ENCODE measurements at regions not wholly inside any gene's neighbourhood (a gene's known extent, or its start where the extent isn't known, plus 50 kb on each side); places are given as distances from the start of the nearest gene placed in this dataset.

DNA sequence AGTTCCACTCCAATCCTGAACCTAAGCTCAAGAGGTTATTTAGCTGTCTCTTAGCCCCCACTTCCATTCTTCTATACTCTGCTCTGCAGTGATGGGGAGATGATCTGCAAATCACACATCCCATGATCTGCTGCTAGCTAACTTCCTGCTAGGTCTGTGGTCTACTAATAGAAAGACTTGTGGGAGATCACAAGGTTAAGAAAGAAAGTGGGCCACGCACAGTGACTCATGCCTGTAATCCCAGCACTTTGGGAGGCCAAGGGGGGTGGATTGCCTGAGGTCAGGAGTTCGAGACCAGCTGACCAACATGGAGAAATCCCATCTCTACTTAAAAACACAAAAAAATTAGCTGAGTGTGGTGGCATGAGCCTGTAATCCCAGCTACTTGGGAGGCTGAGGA lies 471.1 kb upstream of the NWD2 start:
- no peak overlapping the region for H3K27ac ChIP-seq (replicated peaks; ENCODE audit: low read length)
- H2AFZ ChIP-seq (ENCODE audit: low read length) = no peak overlapping the region
- no peak overlapping the region for H2BK12ac ChIP-seq (ENCODE audit: low read length)
- DNase-seq (ENCODE audit: low spot score) = no peak
- H2BK120ac ChIP-seq (ENCODE audit: low read depth, low read length) = no peak overlapping the region
- no peaks in the 10 kb centered on the region for H3K79me1 ChIP-seq (ENCODE audit: low read depth, low read length)
- H3K23ac ChIP-seq (ENCODE audit: low read depth, low read length, poor library complexity) = no peak overlapping the region
- no peak overlapping the region for H3K9ac ChIP-seq (ENCODE audit: low read depth, low read length, poor library complexity)
- no peaks in the 10 kb centered on the region for H3K36me3 ChIP-seq (replicated peaks in 1 of 2; ENCODE audit: control insufficient read depth in 2 of 2, insufficient read depth in 2 of 2, low read length in 2 of 2)
- no peak overlapping the region for H3K14ac ChIP-seq (ENCODE audit: low read length)
- no peak overlapping the region for H2BK5ac ChIP-seq (ENCODE audit: low read length)
- peaks cover 0 to 2% of the 10 kb centered on the region in 2 donors for H3K4me1 ChIP-seq (ENCODE audit: control insufficient read depth in 2 of 2, insufficient read depth in 1 of 2, low read depth in 1 of 2, low read length in 2 of 2)
- no peak overlapping the region for H3K18ac ChIP-seq (ENCODE audit: low read length)
- no CpG with 5 or more reads among the region's 2 CpGs for WGBS, 2 donors (ENCODE audit: extremely low coverage in 2 of 2, insufficient read length in 2 of 2, insufficient replicate concordance in 1 of 2)
- no peak overlapping the region for H2BK15ac ChIP-seq (ENCODE audit: low read length)
- H4K91ac ChIP-seq (ENCODE audit: low read depth, low read length, poor library complexity) = no peak overlapping the region
- H3K9me3 ChIP-seq (replicated peaks in 1 of 2; ENCODE audit: control insufficient read depth in 2 of 2, insufficient read depth in 1 of 2, low read depth in 1 of 2, low read length in 2 of 2) = no peaks in the 10 kb centered on the region
- H3K4ac ChIP-seq (ENCODE audit: low read length) = no peak overlapping the region
- no peak overlapping the region for H4K8ac ChIP-seq (ENCODE audit: low read depth, low read length)
- H2AK5ac ChIP-seq (ENCODE audit: low read depth, low read length) = no peak overlapping the region
- H3K27me3 ChIP-seq (ENCODE audit: control insufficient read depth in 3 of 3, insufficient read depth in 3 of 3, low read depth in 1 of 3, low read length in 3 of 3) = no peaks in the 10 kb centered on the region
- H3K4me3 ChIP-seq (ENCODE audit: low read length in 2 of 2) = no peak overlapping the region
- no peak overlapping the region for H3K4me2 ChIP-seq (ENCODE audit: insufficient read depth, low read length, poor library complexity, severe bottlenecking)

DNA sequence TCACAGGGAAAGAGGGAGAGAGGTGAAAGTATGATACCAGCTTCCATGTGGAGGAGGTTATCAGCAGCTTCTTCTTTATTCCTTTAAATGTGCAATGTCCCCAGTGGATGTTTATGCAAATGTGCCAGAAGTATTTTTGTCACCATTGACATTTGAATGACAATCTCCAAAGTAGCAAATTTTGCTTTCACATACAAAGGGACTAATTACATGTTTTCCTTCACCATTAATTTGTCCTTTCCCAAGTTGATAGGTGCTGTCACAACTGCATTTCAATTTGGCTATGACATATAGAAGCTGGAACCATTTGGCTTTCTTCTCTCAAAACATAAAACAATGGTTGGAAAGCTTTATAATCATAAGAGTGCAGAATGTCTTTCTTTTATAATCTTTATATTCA lies 469.0 kb upstream of the NWD2 start:
- Histone ChIP-seq H4K91ac (ENCODE audit: low read depth, low read length, poor library complexity) (no peak overlapping the region), H3K27ac (replicated peaks; ENCODE audit: low read length) (no peak overlapping the region), H2BK12ac (ENCODE audit: low read length) (no peak overlapping the region), H3K4ac (ENCODE audit: low read length) (no peak overlapping the region), H3K36me3 (replicated peaks in 1 of 2; ENCODE audit: control insufficient read depth in 2 of 2, insufficient read depth in 2 of 2, low read length in 2 of 2) (no peaks in the 10 kb centered on the region), H3K23ac (ENCODE audit: low read depth, low read length, poor library complexity) (no peak overlapping the region), H3K4me3 (ENCODE audit: low read length in 2 of 2) (no peak overlapping the region), H3K14ac (ENCODE audit: low read length) (no peak overlapping the region), H2AFZ (ENCODE audit: low read length) (no peak overlapping the region), H3K9me3 (replicated peaks in 1 of 2; ENCODE audit: control insufficient read depth in 2 of 2, insufficient read depth in 1 of 2, low read depth in 1 of 2, low read length in 2 of 2) (no peaks in the 10 kb centered on the region), H2BK15ac (ENCODE audit: low read length) (no peak overlapping the region), H3K79me1 (ENCODE audit: low read depth, low read length) (no peaks in the 10 kb centered on the region), H3K18ac (ENCODE audit: low read length) (no peak overlapping the region), H2AK5ac (ENCODE audit: low read depth, low read length) (no peak overlapping the region), H3K9ac (ENCODE audit: low read depth, low read length, poor library complexity) (no peak overlapping the region), H2BK5ac (ENCODE audit: low read length) (no peak overlapping the region), H4K8ac (ENCODE audit: low read depth, low read length) (no peak overlapping the region), H2BK120ac (ENCODE audit: low read depth, low read length) (no peak overlapping the region), H3K4me2 (ENCODE audit: insufficient read depth, low read length, poor library complexity, severe bottlenecking) (no peak overlapping the region), H3K4me1 (ENCODE audit: control insufficient read depth in 2 of 2, insufficient read depth in 1 of 2, low read depth in 1 of 2, low read length in 2 of 2) (peaks cover 0 to 2% of the 10 kb centered on the region in 2 donors), H3K27me3 (ENCODE audit: control insufficient read depth in 3 of 3, insufficient read depth in 3 of 3, low read depth in 1 of 3, low read length in 3 of 3) (no peaks in the 10 kb centered on the region)
- no peak for DNase-seq (ENCODE audit: low spot score)

DNA sequence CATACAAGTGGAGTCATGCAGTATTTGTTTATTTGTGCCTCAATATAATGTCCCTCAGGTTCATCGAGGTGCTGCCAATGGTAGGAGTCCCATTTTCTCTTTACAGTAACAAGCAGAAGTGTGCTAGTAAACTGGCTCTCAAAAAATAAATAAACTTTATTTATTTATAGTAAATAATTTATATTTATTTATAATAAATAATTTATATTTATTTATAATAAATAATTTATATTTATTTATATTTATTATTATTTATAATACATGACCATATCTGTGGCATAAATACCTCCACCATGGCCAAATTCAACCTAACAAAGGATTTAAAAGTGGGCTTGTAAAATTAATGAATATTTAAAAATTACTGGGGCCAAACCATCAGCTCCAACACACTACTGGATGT lies 464.9 kb upstream of the NWD2 start:
- Histone ChIP-seq H3K18ac (ENCODE audit: low read length) (no peak overlapping the region), H3K36me3 (replicated peaks in 1 of 2; ENCODE audit: control insufficient read depth in 2 of 2, insufficient read depth in 2 of 2, low read length in 2 of 2) (no peaks in the 10 kb centered on the region), H4K91ac (ENCODE audit: low read depth, low read length, poor library complexity) (no peak overlapping the region), H3K27ac (replicated peaks; ENCODE audit: low read length) (no peak overlapping the region), H3K9ac (ENCODE audit: low read depth, low read length, poor library complexity) (no peak overlapping the region), H3K27me3 (ENCODE audit: control insufficient read depth in 3 of 3, insufficient read depth in 3 of 3, low read depth in 1 of 3, low read length in 3 of 3) (no peaks in the 10 kb centered on the region), H3K14ac (ENCODE audit: low read length) (no peak overlapping the region), H2BK5ac (ENCODE audit: low read length) (no peak overlapping the region), H3K79me1 (ENCODE audit: low read depth, low read length) (no peaks in the 10 kb centered on the region), H3K9me3 (replicated peaks in 1 of 2; ENCODE audit: control insufficient read depth in 2 of 2, insufficient read depth in 1 of 2, low read depth in 1 of 2, low read length in 2 of 2) (no peaks in the 10 kb centered on the region), H2BK120ac (ENCODE audit: low read depth, low read length) (no peak overlapping the region), H3K23ac (ENCODE audit: low read depth, low read length, poor library complexity) (no peak overlapping the region), H2AFZ (ENCODE audit: low read length) (no peak overlapping the region), H3K4ac (ENCODE audit: low read length) (no peak overlapping the region), H2BK15ac (ENCODE audit: low read length) (no peak overlapping the region), H3K4me2 (ENCODE audit: insufficient read depth, low read length, poor library complexity, severe bottlenecking) (no peak overlapping the region), H4K8ac (ENCODE audit: low read depth, low read length) (no peak overlapping the region), H2BK12ac (ENCODE audit: low read length) (no peak overlapping the region), H3K4me3 (ENCODE audit: low read length in 2 of 2) (no peak overlapping the region), H2AK5ac (ENCODE audit: low read depth, low read length) (no peak overlapping the region), H3K4me1 (ENCODE audit: control insufficient read depth in 2 of 2, insufficient read depth in 1 of 2, low read depth in 1 of 2, low read length in 2 of 2) (no peaks in the 10 kb centered on the region)
- WGBS, 2 donors (ENCODE audit: extremely low coverage in 2 of 2, insufficient read length in 2 of 2, insufficient replicate concordance in 1 of 2) = no CpG with 5 or more reads among the region's 1 CpG
- DNase-seq (ENCODE audit: low spot score) = no peak

DNA sequence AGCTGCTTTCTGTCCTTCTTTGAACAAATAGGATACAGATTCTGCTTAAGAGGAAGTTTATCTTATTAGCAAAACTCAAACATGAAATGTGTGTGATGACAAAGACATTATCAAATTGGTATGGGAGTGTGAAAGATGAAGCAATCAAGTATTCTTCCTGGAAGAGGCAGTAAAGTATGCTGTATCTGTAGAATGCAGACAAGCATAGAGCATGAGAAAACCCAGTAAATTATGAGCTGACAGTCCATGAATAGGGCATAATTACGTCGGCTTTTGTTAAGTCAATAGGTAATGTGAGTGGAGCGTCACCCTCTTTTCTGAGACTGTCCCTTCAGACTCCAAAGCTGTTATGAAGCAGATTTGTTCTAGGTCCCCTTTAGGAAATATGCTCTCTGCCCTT lies 458.6 kb upstream of the NWD2 start:
- no peak for DNase-seq (ENCODE audit: low spot score)
- Histone ChIP-seq H3K27ac (replicated peaks; ENCODE audit: low read length) (no peak overlapping the region), H3K18ac (ENCODE audit: low read length) (no peak overlapping the region), H3K79me1 (ENCODE audit: low read depth, low read length) (no peaks in the 10 kb centered on the region), H3K4me3 (ENCODE audit: low read length in 2 of 2) (no peak overlapping the region), H3K36me3 (replicated peaks in 1 of 2; ENCODE audit: control insufficient read depth in 2 of 2, insufficient read depth in 2 of 2, low read length in 2 of 2) (no peaks in the 10 kb centered on the region), H4K91ac (ENCODE audit: low read depth, low read length, poor library complexity) (no peak overlapping the region), H3K9ac (ENCODE audit: low read depth, low read length, poor library complexity) (no peak overlapping the region), H2BK15ac (ENCODE audit: low read length) (no peak overlapping the region), H3K4ac (ENCODE audit: low read length) (no peak overlapping the region), H3K9me3 (replicated peaks in 1 of 2; ENCODE audit: control insufficient read depth in 2 of 2, insufficient read depth in 1 of 2, low read depth in 1 of 2, low read length in 2 of 2) (no peaks in the 10 kb centered on the region), H3K27me3 (ENCODE audit: control insufficient read depth in 3 of 3, insufficient read depth in 3 of 3, low read depth in 1 of 3, low read length in 3 of 3) (no peaks in the 10 kb centered on the region), H3K4me1 (ENCODE audit: control insufficient read depth in 2 of 2, insufficient read depth in 1 of 2, low read depth in 1 of 2, low read length in 2 of 2) (no peaks in the 10 kb centered on the region), H4K8ac (ENCODE audit: low read depth, low read length) (no peak overlapping the region), H3K23ac (ENCODE audit: low read depth, low read length, poor library complexity) (no peak overlapping the region), H2AK5ac (ENCODE audit: low read depth, low read length) (no peak overlapping the region), H3K4me2 (ENCODE audit: insufficient read depth, low read length, poor library complexity, severe bottlenecking) (no peak overlapping the region), H3K14ac (ENCODE audit: low read length) (no peak overlapping the region), H2AFZ (ENCODE audit: low read length) (no peak overlapping the region), H2BK120ac (ENCODE audit: low read depth, low read length) (no peak overlapping the region), H2BK12ac (ENCODE audit: low read length) (no peak overlapping the region), H2BK5ac (ENCODE audit: low read length) (no peak overlapping the region)
- WGBS, 2 donors (ENCODE audit: extremely low coverage in 2 of 2, insufficient read length in 2 of 2, insufficient replicate concordance in 1 of 2) = no CpG with 5 or more reads among the region's 3 CpGs
